GM21619 (cell line): ENCODE measurements at regions not wholly inside any gene's neighbourhood (a gene's known extent, or its start where the extent isn't known, plus 50 kb on each side); places are given as distances from the start of the nearest gene placed in this dataset.

Source experiments
- ATAC-seq: cut with Tn5 transposase; IDR thresholded peaks from one replicate; pipeline ENCODE4 v1.9.1; 2021; ENCODE audit not compliant: unreplicated experiment

DNA sequence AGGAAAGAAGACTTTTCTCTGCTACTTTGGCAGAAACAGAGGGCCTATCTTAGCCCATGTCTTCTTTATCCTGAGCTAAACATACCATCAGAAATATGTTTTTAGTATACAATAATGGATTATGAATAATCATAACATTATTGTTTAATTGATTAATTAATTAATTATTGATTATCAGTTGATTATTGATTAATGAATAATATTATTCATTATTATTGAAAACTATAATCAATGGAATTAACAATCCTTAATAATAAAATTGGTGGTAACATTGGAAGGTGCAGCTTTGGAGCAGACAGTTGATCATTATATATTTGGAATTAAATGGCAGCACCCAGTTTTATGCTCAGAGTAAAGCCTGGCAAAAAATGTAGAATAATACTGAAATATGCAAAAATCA is 655.9 kb upstream of the ARGLU1 start:
- ATAC-seq, result no peak

DNA sequence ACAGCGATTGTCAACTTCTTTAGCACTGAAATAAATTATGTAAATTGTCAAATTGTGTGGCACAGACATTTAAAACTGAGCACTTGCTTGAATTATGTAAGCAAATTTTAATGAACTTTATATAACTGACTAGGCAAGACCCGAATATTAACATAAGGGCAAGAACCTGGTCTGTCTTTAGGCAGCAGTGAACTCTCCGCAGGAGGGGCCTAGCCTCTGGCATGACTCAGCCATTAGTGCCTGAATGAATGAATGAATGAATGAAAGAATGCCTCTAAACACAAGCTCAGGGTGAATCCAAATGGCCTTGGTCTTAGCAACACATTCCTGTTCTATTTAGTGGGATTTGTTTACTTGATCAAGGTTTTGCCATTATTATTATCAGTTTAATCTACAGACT is 654.7 kb upstream of the ARGLU1 start:
- no peak for ATAC-seq

DNA sequence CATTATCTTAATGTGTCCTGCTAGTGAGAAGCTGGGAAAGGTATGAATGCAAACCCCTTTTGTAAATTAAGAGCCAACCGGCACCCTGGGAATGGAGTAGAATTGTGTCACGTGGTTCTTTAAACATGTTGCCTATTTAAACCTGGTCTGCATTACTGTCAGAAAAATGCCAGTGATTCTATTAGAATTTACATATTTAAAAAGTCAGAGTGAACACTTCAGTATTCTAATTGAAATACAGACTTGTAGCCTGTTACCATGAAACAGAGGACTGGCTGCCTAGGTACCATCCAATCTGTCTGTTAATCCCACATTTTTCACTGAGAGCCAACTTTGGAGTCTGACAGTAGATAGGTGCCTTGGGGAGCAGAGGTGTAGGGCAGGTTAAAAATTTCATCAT is 652.3 kb upstream of the ARGLU1 start:
- no peak for ATAC-seq

DNA sequence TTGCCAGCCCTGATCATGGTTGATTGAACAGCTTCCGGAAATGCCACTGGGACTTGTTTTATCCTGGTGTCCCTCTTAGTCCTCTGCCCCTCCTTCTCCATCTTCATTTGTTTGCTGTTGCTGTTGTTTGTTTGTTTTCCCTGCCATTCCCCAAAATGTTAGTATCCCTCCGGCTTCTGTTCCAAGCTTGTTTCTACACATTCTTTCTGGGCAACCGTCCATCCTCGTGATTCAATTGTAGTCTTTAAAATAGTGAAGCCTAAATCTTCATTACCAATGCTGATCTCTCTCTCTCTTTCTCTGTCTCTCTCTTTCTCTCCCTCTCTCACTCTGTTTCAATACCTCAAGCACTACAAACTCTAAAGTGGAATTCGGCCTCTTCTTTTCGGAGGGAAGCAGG is 649.3 kb upstream of the ARGLU1 start:
- no peak for ATAC-seq

DNA sequence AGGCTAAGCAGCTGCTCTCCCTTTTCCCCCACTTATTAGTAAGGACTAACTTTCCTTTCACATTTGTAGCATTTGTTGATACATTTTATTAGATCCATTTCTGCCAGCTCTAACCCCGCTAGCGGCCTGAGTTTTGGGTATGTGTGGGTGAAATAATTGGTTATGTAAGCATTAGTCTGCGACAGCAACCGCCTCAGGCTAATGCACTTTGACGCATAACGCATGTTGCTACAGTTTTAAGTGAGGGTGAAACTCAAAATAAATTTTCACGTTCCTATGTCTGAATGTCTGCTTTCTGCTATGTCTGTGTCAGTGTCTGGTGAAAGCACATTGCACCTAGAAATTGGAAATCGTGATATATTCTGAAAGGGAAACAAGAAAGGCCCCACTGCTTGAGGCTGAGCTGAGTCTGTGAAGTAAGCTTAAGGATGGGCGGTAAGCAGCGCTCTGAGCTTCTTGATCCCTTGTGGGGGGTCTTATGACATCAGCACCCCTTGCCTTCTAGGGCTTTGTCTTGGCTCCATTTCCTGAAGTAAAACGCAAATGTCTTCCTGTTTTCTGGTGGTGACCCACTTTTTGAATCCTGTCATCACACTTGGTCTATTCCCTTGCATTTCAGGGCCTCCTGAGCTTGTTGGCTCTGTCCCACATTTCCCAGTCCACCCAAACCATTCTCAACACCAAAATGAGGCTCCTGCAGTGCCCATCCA is 648.3 kb upstream of the ARGLU1 start:
- ATAC-seq, result no peak

DNA sequence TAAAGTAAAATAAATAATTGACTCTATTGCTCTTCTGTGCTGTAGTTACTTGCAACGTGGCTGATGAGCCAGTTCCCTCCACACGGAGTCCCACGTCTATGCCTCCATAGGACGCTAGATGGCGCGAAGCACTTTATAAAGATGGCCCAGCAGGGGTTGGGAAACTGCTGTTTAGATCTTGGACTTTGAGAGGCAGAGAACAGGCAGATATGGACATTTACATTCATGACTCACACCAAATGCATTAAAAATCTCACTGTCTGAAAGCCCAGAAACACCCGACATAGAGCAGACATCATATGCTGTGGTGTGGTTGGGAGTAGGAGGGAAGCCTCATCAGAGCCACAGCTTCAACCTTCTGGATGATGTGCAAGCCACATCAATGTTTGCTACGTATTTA is 643.1 kb upstream of the ARGLU1 start:
- ATAC-seq, result peak; percentile 96

DNA sequence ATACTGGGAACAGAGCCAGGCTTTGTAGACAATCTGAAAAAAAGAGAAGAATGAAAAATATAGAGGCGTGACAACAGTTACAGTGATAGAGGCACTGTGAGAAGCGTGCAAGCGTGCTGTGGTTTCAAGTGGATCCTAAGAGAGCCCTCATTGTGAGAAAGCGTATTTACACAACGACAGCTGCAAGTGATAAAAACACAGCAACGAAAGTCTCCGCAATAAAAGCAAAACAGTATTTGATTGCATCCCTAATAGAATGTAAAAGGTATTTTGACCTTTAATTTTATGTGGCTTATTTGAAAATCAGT is 642.7 kb upstream of the ARGLU1 start:
- ATAC-seq, result no peak

DNA sequence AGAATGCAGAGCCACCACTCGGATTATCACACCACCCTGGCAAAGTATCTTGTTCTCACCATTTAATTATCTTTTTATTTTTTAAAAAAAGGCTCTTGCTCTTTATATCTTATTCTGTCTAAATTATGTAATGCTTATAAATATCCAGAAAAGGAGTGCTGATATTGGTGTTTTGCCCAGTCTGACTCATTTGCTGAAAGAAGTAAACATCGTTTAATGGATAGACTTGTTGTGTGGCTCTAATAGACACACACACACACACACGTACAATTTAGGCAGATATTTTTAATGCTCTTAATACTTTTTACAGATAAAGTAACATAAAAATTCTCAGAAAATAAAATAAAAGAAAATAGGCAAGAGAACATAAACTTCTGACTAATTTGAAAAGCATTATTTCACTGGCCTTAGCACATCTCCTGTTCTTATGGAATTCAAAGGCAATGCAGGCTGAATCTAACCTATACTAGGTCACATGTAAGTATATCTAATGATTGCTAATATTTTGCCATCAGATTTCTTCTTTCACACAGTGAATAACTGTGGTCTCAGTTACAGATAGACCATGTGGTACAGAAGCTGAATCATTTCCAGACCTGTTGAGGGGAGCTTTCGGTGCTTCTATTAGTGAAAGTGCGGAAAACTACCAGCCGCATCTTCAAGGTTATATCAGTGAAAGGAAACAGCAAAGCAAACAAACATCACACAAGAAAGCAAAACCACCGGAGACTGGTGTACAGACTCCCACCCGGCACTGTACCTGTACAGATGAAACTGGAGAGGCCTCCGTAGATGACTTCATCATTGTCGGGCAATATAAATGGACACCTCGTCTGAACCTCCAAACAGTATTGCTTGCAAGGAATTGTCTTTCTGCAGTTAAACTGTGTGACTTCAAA is 642.1 kb upstream of the ARGLU1 start:
- peak; percentile 43 for ATAC-seq

DNA sequence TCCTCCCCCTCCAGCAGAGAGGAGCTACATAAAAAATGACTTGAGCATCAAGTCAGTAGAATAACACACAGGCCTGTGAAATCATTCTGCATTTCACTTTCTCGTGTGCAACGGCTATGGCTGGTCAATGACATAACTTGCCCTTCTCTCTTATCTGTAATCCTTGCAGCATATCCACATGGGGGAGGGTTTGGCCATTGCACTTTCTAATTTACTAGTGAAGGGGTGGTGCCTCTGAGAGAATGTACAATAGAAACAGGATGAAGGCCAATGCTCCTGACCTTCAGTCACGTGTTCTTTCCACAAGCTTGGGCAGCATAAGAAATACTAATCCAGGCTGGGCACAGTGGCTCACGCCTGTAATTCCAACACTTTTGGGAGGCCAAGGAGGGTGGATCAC is 641.0 kb upstream of the ARGLU1 start:
- no peak for ATAC-seq

DNA sequence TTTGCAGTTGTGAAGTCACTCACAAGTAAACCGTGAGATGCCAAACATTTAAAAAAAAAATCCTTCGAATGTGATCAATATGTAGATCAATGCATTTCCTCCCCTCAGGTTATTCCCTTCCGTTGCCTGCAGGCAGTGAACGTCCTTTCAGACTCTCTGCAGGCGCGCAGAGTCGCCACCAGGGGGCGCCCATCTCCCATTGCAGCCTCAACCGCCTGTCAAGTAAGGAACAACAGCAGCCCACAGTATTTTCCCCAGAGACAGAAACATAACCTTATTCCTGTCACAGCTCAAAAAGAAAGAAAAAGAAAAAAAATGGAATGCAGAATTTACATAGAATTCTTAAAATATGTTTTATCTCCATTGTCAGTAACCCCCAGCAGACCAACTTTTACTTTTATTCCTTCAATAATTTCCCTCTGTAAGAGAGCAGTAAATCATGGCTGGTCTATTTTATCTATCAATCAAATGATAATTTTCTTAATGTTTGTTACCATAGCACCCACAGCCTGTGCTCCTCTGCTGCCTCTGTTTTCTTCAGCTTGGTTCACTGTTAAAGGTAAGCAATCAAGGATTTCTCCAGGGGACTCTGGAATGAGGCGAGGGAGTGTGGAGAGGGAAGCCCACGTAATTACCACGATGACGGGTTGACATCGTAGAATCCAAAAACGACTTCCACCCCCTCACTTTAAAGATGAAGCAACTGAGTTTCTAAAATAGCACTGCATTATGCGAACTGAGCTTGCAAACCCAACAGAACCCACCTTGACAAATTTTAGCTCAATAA is 637.6 kb upstream of the ARGLU1 start:
- ATAC-seq, result peak; percentile 93

DNA sequence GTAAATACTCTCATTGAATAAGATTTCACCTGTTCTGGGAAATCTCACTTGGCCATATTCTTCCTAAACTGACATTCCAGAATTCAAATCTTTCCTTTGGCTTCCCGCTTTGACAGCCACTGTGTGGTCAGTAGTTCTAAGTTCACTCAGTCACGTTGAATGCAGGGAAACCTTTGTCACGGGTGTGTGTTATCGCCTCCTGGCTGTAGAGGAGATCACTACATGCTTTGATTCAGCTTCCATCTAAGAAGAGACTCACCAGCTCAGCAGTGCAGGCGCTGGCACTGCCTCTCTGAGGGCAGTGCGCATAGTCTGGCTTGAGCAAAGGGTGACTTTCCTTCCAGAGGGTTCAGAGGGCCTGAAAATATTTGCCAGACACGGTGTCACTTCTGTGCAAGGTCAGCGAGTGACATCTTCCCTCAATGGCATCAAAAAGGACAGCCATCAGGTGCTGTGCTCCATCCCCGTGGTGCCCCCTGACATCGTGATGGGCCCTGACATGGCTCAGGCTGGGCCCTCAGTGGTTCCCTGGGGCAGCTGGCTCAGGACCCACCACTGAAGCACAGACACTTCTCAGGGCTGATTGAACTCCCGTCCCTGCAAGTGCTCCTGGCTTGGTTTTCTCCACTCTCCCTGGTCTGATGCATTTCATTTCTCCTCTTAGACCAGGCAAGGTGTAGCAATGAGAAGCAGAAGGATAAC is 635.4 kb upstream of the ARGLU1 start:
- no peak for ATAC-seq

DNA sequence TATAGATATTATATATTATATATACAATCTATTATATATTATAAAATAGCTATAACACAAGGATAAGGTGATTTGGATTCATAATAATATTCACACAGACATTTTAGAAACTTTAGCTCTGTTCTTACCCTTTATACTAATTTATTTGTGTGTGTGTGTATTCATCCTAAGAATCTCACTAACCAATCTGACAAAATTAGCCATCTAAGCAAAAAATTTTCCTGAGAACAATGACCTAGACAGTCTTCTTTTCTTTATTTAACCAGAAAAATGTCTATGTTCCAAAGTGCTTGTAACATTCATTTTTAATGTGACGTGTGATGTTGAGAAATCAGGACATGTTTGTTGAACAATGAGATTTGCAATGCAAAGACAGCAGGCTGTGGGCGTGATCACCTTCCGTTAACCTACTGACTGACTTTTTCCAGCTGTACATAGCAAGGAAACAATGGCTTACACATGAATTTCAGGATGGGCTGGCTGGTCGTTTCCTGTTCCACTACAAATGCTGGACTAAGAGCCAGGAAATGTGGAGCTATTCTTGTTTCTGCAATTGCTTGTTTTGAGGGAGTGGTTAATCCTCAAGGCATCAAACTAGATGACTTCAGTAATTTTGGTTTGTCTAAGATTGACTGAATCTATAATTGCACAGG is 634.6 kb upstream of the ARGLU1 start:
- ATAC-seq, result no peak

DNA sequence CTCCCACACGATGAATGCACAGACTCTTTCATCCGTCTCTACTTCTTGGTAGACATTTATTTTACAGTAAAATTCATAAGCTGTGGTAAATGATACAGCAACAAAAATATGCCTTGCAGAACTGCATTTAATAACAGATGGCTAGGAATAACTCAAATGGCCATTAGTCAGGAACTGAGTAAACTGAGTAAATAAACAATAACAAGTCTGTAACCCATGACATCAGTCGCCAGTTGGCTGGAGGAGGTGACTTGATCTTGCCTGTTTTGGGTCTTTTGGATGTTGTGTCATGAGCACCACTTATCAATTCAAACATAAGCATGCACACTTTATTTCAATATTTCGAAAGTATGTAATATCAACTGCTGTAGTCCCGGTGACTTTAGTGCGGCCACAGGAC is 632.6 kb upstream of the ARGLU1 start:
- ATAC-seq, result no peak

DNA sequence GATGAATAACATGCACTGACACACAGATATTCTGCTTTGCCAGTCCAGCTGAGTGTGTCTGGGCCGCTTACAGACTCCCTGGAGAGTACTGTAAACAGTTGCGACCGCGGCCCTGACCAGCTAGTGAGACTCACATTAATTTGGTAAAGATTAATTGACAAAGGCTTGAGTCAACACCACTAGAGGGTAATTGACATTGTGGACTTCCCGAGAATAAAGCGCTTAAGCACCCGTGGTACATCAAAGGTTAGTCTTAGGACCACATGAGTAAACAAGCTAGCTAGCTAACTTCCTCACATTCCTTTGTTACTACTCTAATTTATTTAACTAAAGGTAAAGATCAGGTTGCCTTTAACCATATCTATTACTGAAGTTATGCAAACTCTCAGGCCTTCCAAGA is 624.4 kb upstream of the ARGLU1 start:
- no peak for ATAC-seq

DNA sequence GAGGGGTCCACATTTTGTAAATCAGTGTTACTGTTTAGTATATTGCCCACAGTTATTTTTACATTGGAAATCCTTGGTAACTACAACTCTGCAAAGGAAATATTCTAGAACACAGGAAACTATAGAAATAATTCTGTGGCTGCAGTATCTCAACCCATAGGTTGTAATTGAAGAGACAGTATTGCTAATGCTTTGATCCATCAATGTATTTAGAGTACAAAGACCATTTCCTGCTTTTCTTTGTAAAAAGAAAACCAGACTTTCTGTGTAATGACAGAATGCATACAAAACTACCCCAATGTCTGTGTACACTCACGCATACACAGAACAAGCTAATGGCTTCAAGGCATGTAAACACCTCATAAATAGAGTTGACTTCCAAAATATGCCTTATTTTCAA is 622.1 kb upstream of the ARGLU1 start:
- no peak for ATAC-seq

DNA sequence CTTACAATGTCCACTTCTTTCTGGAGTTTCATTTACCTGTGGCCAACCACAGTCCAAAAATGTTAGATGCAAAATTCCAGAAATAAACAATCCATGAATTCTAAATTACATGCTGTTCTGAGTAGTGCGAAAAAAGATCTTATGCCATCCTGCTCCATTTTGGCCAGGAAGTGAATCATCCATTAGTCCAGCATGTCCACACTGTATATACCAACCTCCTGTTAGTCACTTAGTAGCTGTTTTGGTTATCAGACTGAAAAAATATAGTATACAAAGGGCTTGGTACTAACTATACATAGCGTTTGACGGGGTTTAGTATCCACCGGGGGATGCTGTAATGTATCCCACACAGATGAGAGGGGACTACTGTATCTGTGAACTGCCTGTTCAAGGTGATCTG is 618.0 kb upstream of the ARGLU1 start:
- ATAC-seq, result no peak

DNA sequence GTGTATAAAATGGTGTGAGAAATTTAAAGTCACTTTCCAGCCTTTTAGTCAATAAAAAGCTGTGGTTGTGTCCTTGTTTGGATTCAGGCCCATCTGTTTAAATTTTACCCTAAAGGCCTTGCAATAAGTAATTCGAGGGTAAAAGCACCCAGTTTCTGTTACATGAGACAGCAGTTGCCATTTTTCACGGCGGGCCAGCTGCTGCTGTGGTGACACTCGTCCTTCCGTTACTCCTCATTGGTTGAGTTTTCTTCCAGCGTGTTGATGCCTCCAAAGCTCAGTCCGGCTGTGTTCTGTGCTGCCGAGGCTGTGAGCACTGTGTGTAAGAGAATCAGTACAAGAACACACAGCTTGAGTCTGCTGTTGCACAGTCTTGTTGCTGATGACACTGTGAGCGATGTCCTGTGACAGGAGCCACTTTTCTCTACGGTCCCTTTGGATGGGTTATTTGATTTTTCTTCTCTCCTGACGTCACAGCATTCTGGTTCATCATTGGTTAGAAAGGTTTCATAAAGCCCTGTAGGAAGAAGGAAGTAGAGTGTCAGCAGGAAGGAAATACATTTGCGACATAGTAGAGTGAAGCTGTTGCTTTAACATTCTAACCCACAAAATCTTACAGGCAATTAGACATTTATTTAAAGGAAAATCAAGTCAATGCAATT is 602.5 kb upstream of the ARGLU1 start:
- ATAC-seq, result no peak

DNA sequence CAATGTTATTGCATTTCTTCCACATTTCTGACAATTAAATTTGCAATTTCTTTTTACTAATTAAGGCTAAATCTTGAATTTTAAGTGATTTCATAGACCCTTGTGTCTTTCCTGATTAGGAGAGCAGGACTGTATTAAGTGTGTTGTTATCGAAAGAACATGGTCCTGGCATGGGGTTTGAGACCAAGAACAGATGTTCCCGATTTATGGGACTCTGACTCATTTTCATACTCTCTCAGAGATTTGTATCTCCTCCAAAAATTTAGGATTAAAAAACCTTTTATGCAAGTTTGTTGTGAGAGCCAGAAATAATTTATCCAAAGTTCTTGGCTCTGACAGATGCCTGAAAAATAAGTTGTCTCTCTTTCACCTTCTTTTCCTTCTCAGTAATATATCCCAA is 589.3 kb upstream of the ARGLU1 start:
- no peak for ATAC-seq

DNA sequence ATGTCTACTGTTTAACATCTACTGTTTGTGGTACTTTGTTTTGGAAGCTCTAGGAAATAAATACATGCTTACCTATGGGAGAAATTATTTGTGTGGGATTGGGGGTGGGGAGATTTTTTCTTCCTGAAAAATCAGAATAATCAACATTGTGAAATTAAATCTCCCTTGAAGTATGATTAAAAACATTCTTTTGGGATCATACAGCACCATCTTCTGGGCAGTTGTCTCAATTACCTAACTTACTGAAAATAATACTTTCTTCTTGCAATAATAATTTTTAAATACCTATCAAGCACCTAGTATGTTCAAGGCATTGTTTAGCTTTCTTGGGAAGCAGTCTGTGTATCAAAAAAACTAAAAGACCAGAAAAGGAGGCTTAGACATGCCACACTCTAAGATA is 576.5 kb upstream of the ARGLU1 start:
- ATAC-seq, result no peak

DNA sequence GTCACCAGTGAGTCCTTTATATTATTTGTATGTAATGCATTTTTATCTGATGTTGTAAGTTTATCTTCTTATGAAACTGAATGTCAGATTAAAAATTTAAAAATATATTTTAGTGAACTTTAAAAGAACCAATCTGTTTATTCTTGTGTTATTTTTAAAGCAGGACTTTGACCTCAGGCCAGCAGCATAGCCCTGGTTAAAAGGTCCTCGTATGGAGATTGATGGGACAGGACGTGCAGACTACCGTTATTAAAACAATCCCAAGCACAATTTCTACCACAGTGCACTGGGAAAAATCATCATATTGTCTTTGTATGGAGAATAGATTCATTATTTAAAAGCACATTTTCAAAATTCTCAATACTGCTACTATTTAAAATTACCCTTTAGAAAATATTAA is 573.8 kb upstream of the ARGLU1 start:
- no peak for ATAC-seq
